GM12878 (cell line): ENCODE measurements at regions not wholly inside any gene's neighbourhood (a gene's known extent, or its start where the extent isn't known, plus 50 kb on each side); places are given as distances from the start of the nearest gene placed in this dataset.
"Not testable (repeated sequence)": the region's sequence is repeated elsewhere in the genome, so short reads cannot be mapped to it uniquely, and the experiment has no call there.

Source experiments
- ASH2L ChIP-seq: fragments of 300-600, 200-600 bp; sonication (generic); IDR thresholded peaks from 2 replicates; pipeline ENCODE4 v1.6.1; 2017; ENCODE audit warnings: low read depth, mild to moderate bottlenecking, borderline replicate concordance
- CHD2 ChIP-seq: IDR thresholded peaks from 2 replicates; pipeline ENCODE4 v1.6.1; 2011; ENCODE audit warnings: low read depth, low read length, improper control_type of control experiment, borderline replicate concordance
- EZH2 ChIP-seq: IDR thresholded peaks from 2 replicates; pipeline ENCODE4 v1.6.1; 2012; ENCODE audit warnings: low read depth, mild to moderate bottlenecking, control low read depth, inconsistent platforms, low read length, borderline replicate concordance; ENCODE audit not compliant: control insufficient read depth
- MXI1 ChIP-seq: fragments of 150-350 bp; IDR thresholded peaks from 2 replicates; pipeline ENCODE4 v1.6.1; 2011; ENCODE audit warnings: low read depth, mild to moderate bottlenecking, inconsistent platforms, low read length, improper control_type of control experiment
- NFXL1 ChIP-seq: fragments of 450-650 bp; IDR thresholded peaks from 2 replicates; pipeline ENCODE4 v1.6.1; 2017; ENCODE audit warnings: antibody characterized with exemption, mild to moderate bottlenecking, borderline replicate concordance
- POLR2A ChIP-seq: IDR thresholded peaks from 2 replicates; pipeline ENCODE4 v1.6.1; 2011; ENCODE audit warnings: low read depth, mild to moderate bottlenecking, low read length
- POLR2AphosphoS5 ChIP-seq: IDR thresholded peaks from 2 replicates; pipeline ENCODE4 v1.6.1; 2011; ENCODE audit warnings: mild to moderate bottlenecking, low read length, inconsistent platforms
- YY1 ChIP-seq: IDR thresholded peaks from 2 replicates; pipeline ENCODE4 v1.6.1; 2011; ENCODE audit warnings: low read depth, mild to moderate bottlenecking, low read length
- TF ChIP-seq, protein P1 (sequence below): IDR thresholded peaks from 2 replicates; pipeline ENCODE4 v1.6.1; 2012; ENCODE audit warnings: low read depth, low read length, improper control_type of control experiment

DNA sequence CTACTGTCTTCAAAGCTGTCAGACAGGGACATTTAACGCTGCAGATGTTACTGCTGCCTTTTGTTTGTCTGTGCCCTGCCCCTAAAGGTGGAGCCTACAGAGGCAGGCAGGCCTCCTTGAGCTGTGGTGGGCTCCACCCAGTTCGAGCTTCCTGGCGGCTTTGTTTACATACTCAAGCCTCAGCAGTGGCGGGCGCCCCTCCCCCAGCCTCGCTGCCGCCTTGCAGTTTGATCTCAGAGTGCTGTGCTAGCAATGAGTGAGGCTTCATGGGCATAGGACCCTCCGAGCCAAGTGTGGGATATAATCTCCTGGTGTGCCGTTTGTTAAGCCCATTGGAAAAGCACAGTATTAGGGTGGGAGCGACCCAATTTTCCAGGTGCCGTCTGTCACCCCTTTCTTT lies 609.8 kb upstream of the MDGA2 start:
- TF ChIP-seq, protein P1, sequence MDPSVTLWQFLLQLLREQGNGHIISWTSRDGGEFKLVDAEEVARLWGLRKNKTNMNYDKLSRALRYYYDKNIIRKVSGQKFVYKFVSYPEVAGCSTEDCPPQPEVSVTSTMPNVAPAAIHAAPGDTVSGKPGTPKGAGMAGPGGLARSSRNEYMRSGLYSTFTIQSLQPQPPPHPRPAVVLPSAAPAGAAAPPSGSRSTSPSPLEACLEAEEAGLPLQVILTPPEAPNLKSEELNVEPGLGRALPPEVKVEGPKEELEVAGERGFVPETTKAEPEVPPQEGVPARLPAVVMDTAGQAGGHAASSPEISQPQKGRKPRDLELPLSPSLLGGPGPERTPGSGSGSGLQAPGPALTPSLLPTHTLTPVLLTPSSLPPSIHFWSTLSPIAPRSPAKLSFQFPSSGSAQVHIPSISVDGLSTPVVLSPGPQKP, result not testable (repeated sequence)
- TF ChIP-seq YY1, CHD2, NFXL1, POLR2A, POLR2AphosphoS5, ASH2L, MXI1, EZH2: not testable (repeated sequence)
